Heart left ventricle (tissue), 16 donors: ENCODE measurements at regions not wholly inside any gene's neighbourhood (a gene's known extent, or its start where the extent isn't known, plus 50 kb on each side); places are given as distances from the start of the nearest gene placed in this dataset.

Experiments
- ATAC-seq, 4 donors: fragments of 200-7000 bp; cut with Tn5 transposase; one replicate each; pipeline ENCODE4 v1.9.1; 2020 to 2022; ENCODE audit warnings: moderate library complexity in 4 of 4, mild to moderate bottlenecking in 3 of 4, moderate number of reproducible peaks in 1 of 4
- DNase-seq, 5 donors: peaks; one replicate each; pipeline ENCODE4 v3.0.0-alpha.2; 2020
- H3K27ac ChIP-seq, 12 donors: fragments of 200-600 bp; sonication (generic) in 4 of 12; one replicate each; pipeline versions ENCODE4 v1.5.0 to v1.8.0; 2016 to 2022; ENCODE audit warnings: mild to moderate bottlenecking in 2 of 12
- H3K27me3 ChIP-seq, 9 donors: fragments of 200-600 bp; sonication (generic) in 2 of 9; one replicate each; pipeline versions ENCODE4 v1.5.1 to v1.8.0; 2016 to 2022; ENCODE audit warnings: mild to moderate bottlenecking in 3 of 9
- H3K36me3 ChIP-seq, 9 donors: fragments of 200-600 bp; sonication (generic) in 2 of 9; one replicate each; pipeline versions ENCODE4 v1.5.0 to v1.8.0; 2018 to 2022; ENCODE audit warnings: mild to moderate bottlenecking in 2 of 9
- H3K4me1 ChIP-seq, 12 donors: fragments of 200-600 bp; sonication (generic) in 4 of 12; one replicate each; pipeline versions ENCODE4 v1.5.0 to v1.8.0; 2016 to 2022; ENCODE audit warnings: mild to moderate bottlenecking in 3 of 12
- H3K4me3 ChIP-seq, 12 donors: fragments of 200-600 bp; sonication (generic) in 4 of 12; one replicate each; pipeline versions ENCODE4 v1.5.0 to v1.8.0; 2017 to 2022; ENCODE audit warnings: mild to moderate bottlenecking in 9 of 12, moderate library complexity in 4 of 12
- H3K9me3 ChIP-seq, 12 donors: fragments of 200-600 bp; sonication (generic) in 4 of 12; one replicate each; pipeline versions ENCODE4 v1.5.0 to v1.8.0; 2016 to 2022; ENCODE audit warnings: mild to moderate bottlenecking in 1 of 12
- CTCF ChIP-seq, 12 donors: fragments of 200-600 bp; sonication (generic) in 4 of 12; IDR thresholded peaks; one replicate each; pipeline versions ENCODE4 v1.5.0 to v1.8.0; 2018 to 2022; ENCODE audit warnings: antibody characterized with exemption in 12 of 12, mild to moderate bottlenecking in 5 of 12
- POLR2A ChIP-seq, 2 donors: fragments of 450-650 bp; IDR thresholded peaks; one replicate each; pipeline ENCODE4 v1.6.1; 2017; ENCODE audit warnings: antibody characterized with exemption in 2 of 2, mild to moderate bottlenecking in 2 of 2, moderate library complexity in 2 of 2
- WGBS, 4 donors: extraction: QIAGEN DNeasy Blood & Tissue Kit in 2 of 4; methylation state at CpG; one replicate each; pipeline versions ENCODE4 v1.1.5 to v1.1.7; 2013 to 2018; 5-methylcytosine and 5-hydroxymethylcytosine counted together
- intact Hi-C, 10 donors: fragments of 100-400 bp; cut with DNase I; formaldehyde crosslinking; loops; one replicate each; pipeline versions ENCODE4 v1.11.1 to v1.14.2; 2022
- donor health status: ischemic (EF 13 %, LVEDD 7.1; RV severe dilation, severe dysfunction).
- donor health status: healthy with polysubstance abuse.
- donor health status: DM: no; HTN: yes; CAD: no.
- donor health status: DM: no; HTN: no; CAD: no.
- donor health status: ischemic (EF 25% LVEDD 6.9; RV normal size, moderate dysfunction).
- donor health status: ischemic (EF 25% LVEDD 5.7; RV mildly dilated, moderate dysfunction).
- donor health status: healthy.
- donor health status: DM: yes; HTN: yes; CAD: no.
- donor health status: ischemic (EF 35%, LVEDD 5.7; RV mildly dilated, moderate dysfunction).
- donor health status: nonischemic (EF 11% LVEDD 7.7; RV severe dilation, severe dysfunction).
- donor health status: DM: yes; HTN: yes; CAD: no.
- donor health status: PGD.
- donor health status: ischemic (EF 29% LVEDD 5.4; RV normal size, mild dysfunction).
- donor health status: nonischemic (EF 23%, LVEDD 6.1; RV moderate dilation, normal function).

GRCh38 chr2:43127208-43127940 lies 99.0 kb downstream of the ZFP36L2 start:
- ATAC-seq (peak in 3 of 4 donors; percentile 27 to 56 (median 50)), DNase-seq (peak; percentile 71 to 92 (median 72))

GRCh38 chr2:43126817-43127207 lies 99.6 kb downstream of the ZFP36L2 start:
- no peaks in the 10 kb centered on the region for H3K36me3 ChIP-seq
- no peaks in the 10 kb centered on the region for H3K27me3 ChIP-seq
- peaks cover 7 to 61% (median 35%) of the 10 kb centered on the region in 12 donors for H3K4me1 ChIP-seq
- no peak for ATAC-seq
- WGBS, 4 donors: 86 to 92% (median 90%) methylated on average over 10 to 14 of the region's 14 CpGs
- H3K27ac ChIP-seq: peak overlapping the region in 1 of 12 donors; percentile 94
- no peak for TF ChIP-seq POLR2A (IDR thresholded peaks at IDR 0.05)
- no peak overlapping the region for H3K4me3 ChIP-seq
- intact Hi-C loops: loop anchor here in 6 of 10 donors (2.0 to 10.0 kb wide), 7 partner anchors 100 to 360 kb away; no protein-coding TSS in a partner anchor
- DNase-seq: peak in 2 of 5 donors; percentile 22 to 32
- H3K9me3 ChIP-seq: no peaks in the 10 kb centered on the region

More at GRCh38 chr2:43127208-43127940, 99.0 kb downstream of the ZFP36L2 start:
- no peaks in the 10 kb centered on the region for H3K27me3 ChIP-seq
- WGBS, 4 donors: 69 to 72% (median 71%) methylated on average over 16 to 24 of the region's 24 CpGs
- peaks cover 7 to 66% (median 40%) of the 10 kb centered on the region in 12 donors for H3K4me1 ChIP-seq
- peak overlapping the region in 5 of 12 donors; percentile 2 to 94 (median 25) for H3K27ac ChIP-seq
- no peaks in the 10 kb centered on the region for H3K9me3 ChIP-seq
- no peaks in the 10 kb centered on the region for H3K36me3 ChIP-seq
- intact Hi-C loops: loop anchor here in 6 of 10 donors (2.0 to 10.0 kb wide), 7 partner anchors 100 to 360 kb away; no protein-coding TSS in a partner anchor
- TF ChIP-seq POLR2A (IDR thresholded peaks at IDR 0.05): no peak
- TF ChIP-seq CTCF (IDR thresholded peaks at IDR 0.05): peak; percentile 45 to 70 (median 62)
- H3K4me3 ChIP-seq: no peak overlapping the region

GRCh38 chr2:43125090-43125998 lies 101.1 kb downstream of the ZFP36L2 start:
- TF ChIP-seq POLR2A (IDR thresholded peaks at IDR 0.05): no peak
- no peak for TF ChIP-seq CTCF (IDR thresholded peaks at IDR 0.05)
- peaks cover 0 to 50% (median 22%) of the 10 kb centered on the region in 12 donors for H3K4me1 ChIP-seq
- no peaks in the 10 kb centered on the region for H3K9me3 ChIP-seq
- H3K36me3 ChIP-seq: no peaks in the 10 kb centered on the region
- H3K27ac ChIP-seq: no peak overlapping the region
- intact Hi-C loops: loop anchor here in 6 of 10 donors (5.0 to 10.0 kb wide), 6 partner anchors 98 to 362 kb away; no protein-coding TSS in a partner anchor
- DNase-seq: peak in 1 of 5 donors; percentile 46
- no peak overlapping the region for H3K4me3 ChIP-seq
- 76 to 78% (median 77%) methylated on average over 9 to 12 of the region's 12 CpGs for WGBS, 4 donors
- ATAC-seq: peak in 1 of 4 donors; percentile 19
- no peaks in the 10 kb centered on the region for H3K27me3 ChIP-seq

GRCh38 chr2:43124687-43125057 lies 101.7 kb downstream of the ZFP36L2 start:
- H3K9me3 ChIP-seq: peaks cover 0 to 3% (median 0%) of the 10 kb centered on the region in 12 donors
- intact Hi-C loops: loop anchor here in 6 of 10 donors (5.0 to 10.0 kb wide), 7 partner anchors 97 to 368 kb away; no protein-coding TSS in a partner anchor
- no peak overlapping the region for H3K4me3 ChIP-seq
- WGBS, 4 donors: 89 to 95% (median 92%) methylated on average over 6 to 8 of the region's 8 CpGs
- no peak overlapping the region for H3K27ac ChIP-seq
- no peaks in the 10 kb centered on the region for H3K27me3 ChIP-seq
- H3K4me1 ChIP-seq: peaks cover 0 to 43% (median 15%) of the 10 kb centered on the region in 12 donors
- TF ChIP-seq POLR2A (IDR thresholded peaks at IDR 0.05) (no peak), CTCF (IDR thresholded peaks at IDR 0.05) (no peak)
- DNase-seq (peak in 1 of 5 donors; percentile 14), ATAC-seq (no peak)
- no peaks in the 10 kb centered on the region for H3K36me3 ChIP-seq
